Esophagus squamous epithelium (tissue), 4 donors: ENCODE measurements at regions not wholly inside any gene's neighbourhood (a gene's known extent, or its start where the extent isn't known, plus 50 kb on each side); places are given as distances from the start of the nearest gene placed in this dataset.
"Not testable (repeated sequence)": the region's sequence is repeated elsewhere in the genome, so short reads cannot be mapped to it uniquely, and the experiment has no call there.

Experiments
- CTCF ChIP-seq, 6 experiments: fragments of 450-650 bp in 4 of 6; fragments of 200-600 bp in 2 of 6; sonication (generic) in 2 of 6; IDR thresholded peaks; one replicate each; pipeline ENCODE4 v1.5.1; 2016 to 2019; ENCODE audit warnings: antibody characterized with exemption in 6 of 6, mild to moderate bottlenecking in 4 of 6, moderate library complexity in 4 of 6
- POLR2A ChIP-seq, 4 donors: fragments of 450-650 bp; IDR thresholded peaks; one replicate each; pipeline ENCODE4 v1.6.1; 2017; ENCODE audit warnings: antibody characterized with exemption in 4 of 4, mild to moderate bottlenecking in 4 of 4, moderate library complexity in 3 of 4

- TF ChIP-seq CTCF, POLR2A (IDR thresholded peaks at IDR 0.05): not testable (repeated sequence)
Measured at GRCh38 chr3:166258293-166258850, 421.1 kb upstream of the BCHE start.
